ENCODE measurements at regions not wholly inside any gene's neighbourhood (a gene's known extent, or its start where the extent isn't known, plus 50 kb on each side); places are given as distances from the start of the nearest gene placed in this dataset.
"Not testable (repeated sequence)": the region's sequence is repeated elsewhere in the genome, so short reads cannot be mapped to it uniquely, and the experiment has no call there.

GRCh38 chr2:210730672-210731071 is 174.3 kb downstream of the CPS1 start:
- in situ Hi-C loops (cut with HindIII; ENCODE audit: low pct_ligation_motif_present, low sequenced_read_pairs) = no loop called here
- Histone ChIP-seq H3K27me3 (replicated peaks) (no peaks in the 10 kb centered on the region), H3K4me3 (ENCODE audit: low read depth, low read length) (no peak overlapping the region), H3K27ac (no peak overlapping the region), H3K36me3 (replicated peaks) (no peaks in the 10 kb centered on the region)
- DNase-seq = no peak
- TF ChIP-seq CTCF (IDR thresholded peaks at IDR 0.05; ENCODE audit: low read depth, low read length, missing control alignments) = no peak

- in situ Hi-C loops (cut with HindIII; ENCODE audit: low pct_ligation_motif_present, low sequenced_read_pairs); H3K36me3 ChIP-seq (replicated peaks); DNase-seq: not testable (repeated sequence)
Measured at GRCh38 chr2:210746826-210747225, 190.4 kb downstream of the CPS1 start.

GRCh38 chr2:210752532-210752931 is 196.1 kb downstream of the CPS1 start:
- Histone ChIP-seq H3K27me3 (replicated peaks) (no peaks in the 10 kb centered on the region), H3K27ac (no peak overlapping the region), H3K36me3 (replicated peaks) (no peaks in the 10 kb centered on the region), H3K4me3 (ENCODE audit: low read depth, low read length) (no peak overlapping the region)
- no peak for DNase-seq
- in situ Hi-C loops (cut with HindIII; ENCODE audit: low pct_ligation_motif_present, low sequenced_read_pairs) = no loop called here
- no peak for TF ChIP-seq CTCF (IDR thresholded peaks at IDR 0.05; ENCODE audit: low read depth, low read length, missing control alignments)

More at GRCh38 chr2:210746826-210747225, 190.4 kb downstream of the CPS1 start:
- H3K27ac ChIP-seq; H3K27me3 ChIP-seq (replicated peaks); H3K4me3 ChIP-seq (ENCODE audit: low read depth, low read length): not testable (repeated sequence)

GRCh38 chr2:210753386-210753785 is 197.0 kb downstream of the CPS1 start:
- no peaks in the 10 kb centered on the region for H3K27me3 ChIP-seq (replicated peaks)
- H3K4me3 ChIP-seq (ENCODE audit: low read depth, low read length) = no peak overlapping the region
- no peaks in the 10 kb centered on the region for H3K36me3 ChIP-seq (replicated peaks)
- no peak for DNase-seq
- in situ Hi-C loops (cut with HindIII; ENCODE audit: low pct_ligation_motif_present, low sequenced_read_pairs) = no loop called here
- H3K27ac ChIP-seq = no peak overlapping the region
- TF ChIP-seq CTCF (IDR thresholded peaks at IDR 0.05; ENCODE audit: low read depth, low read length, missing control alignments) = no peak

- DNase-seq = no peak
Measured at GRCh38 chr2:210756855-210757254, 200.5 kb downstream of the CPS1 start.

More at GRCh38 chr2:210756855-210757254, 200.5 kb downstream of the CPS1 start:
- Histone ChIP-seq H3K4me3 (ENCODE audit: low read depth, low read length) (no peak overlapping the region), H3K27ac (no peak overlapping the region), H3K27me3 (replicated peaks) (no peaks in the 10 kb centered on the region), H3K36me3 (replicated peaks) (no peaks in the 10 kb centered on the region)
- in situ Hi-C loops (cut with HindIII; ENCODE audit: low pct_ligation_motif_present, low sequenced_read_pairs) = no loop called here
- no peak for TF ChIP-seq CTCF (IDR thresholded peaks at IDR 0.05; ENCODE audit: low read depth, low read length, missing control alignments)
